ENCODE measurements at regions not wholly inside any gene's neighbourhood (a gene's known extent, or its start where the extent isn't known, plus 50 kb on each side); places are given as distances from the start of the nearest gene placed in this dataset.

DNA sequence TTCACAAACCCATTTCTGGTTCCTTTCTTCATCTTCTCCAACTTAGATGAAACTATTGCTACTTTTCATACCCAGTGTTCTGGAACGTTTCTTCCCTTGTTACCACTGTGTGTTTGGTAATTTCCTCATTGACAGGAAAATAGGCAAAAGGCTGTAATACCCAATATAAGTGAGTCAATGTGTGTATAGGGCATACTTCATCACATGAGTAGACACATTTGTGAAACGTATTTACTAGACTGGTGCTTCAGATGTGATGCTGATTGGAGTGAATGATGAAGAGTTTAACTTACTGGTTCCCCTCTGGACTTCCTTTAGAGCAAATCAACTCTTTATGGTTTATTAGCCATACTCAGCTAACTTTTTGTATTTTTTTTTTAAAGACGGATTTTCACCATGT, 195.1 kb upstream of the ATP6AP2 start:
- TF ChIP-seq CTCF (IDR thresholded peaks at IDR 0.05) (no peak), NPAS2 (CRISPR knock-in tag; IDR thresholded peaks at IDR 0.05; ENCODE audit: borderline replicate concordance) (no peak), POLR2A (IDR thresholded peaks at IDR 0.05; ENCODE audit: low read length) (no peak)
